ENCODE measurements at regions not wholly inside any gene's neighbourhood (a gene's known extent, or its start where the extent isn't known, plus 50 kb on each side); places are given as distances from the start of the nearest gene placed in this dataset.

DNA sequence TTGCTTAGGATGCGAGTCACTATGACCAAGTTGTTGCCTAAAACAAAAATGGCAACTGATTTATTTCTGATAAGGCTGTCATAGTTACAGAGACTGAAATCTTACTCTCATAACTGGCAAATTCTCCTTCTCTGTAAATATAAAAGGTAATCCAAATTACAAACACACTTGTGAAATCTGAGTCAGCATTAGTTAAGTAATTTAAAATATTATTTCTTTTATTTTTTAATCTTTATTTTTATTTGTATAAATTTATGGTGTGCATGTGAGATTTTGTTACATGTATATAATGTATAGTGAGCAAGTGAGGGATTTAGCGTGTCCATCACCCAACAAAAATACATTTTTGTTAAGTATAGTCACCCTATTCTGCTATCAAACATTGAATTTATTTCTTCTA is 1342.8 kb upstream of the TMEFF2 start:
- TF ChIP-seq, protein P1, sequence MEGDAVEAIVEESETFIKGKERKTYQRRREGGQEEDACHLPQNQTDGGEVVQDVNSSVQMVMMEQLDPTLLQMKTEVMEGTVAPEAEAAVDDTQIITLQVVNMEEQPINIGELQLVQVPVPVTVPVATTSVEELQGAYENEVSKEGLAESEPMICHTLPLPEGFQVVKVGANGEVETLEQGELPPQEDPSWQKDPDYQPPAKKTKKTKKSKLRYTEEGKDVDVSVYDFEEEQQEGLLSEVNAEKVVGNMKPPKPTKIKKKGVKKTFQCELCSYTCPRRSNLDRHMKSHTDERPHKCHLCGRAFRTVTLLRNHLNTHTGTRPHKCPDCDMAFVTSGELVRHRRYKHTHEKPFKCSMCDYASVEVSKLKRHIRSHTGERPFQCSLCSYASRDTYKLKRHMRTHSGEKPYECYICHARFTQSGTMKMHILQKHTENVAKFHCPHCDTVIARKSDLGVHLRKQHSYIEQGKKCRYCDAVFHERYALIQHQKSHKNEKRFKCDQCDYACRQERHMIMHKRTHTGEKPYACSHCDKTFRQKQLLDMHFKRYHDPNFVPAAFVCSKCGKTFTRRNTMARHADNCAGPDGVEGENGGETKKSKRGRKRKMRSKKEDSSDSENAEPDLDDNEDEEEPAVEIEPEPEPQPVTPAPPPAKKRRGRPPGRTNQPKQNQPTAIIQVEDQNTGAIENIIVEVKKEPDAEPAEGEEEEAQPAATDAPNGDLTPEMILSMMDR (IDR thresholded peaks at IDR 0.05), result no peak
- H3K4me3 ChIP-seq, result no peak overlapping the region
- no peaks in the 10 kb centered on the region for H3K4me1 ChIP-seq
- intact Hi-C loops (cut with DNase I; ENCODE audit: low total_unique reads), result no loop called here
- no peak for DNase-seq
- no peaks in the 10 kb centered on the region for H3K36me3 ChIP-seq
- H3K27me3 ChIP-seq, result no peaks in the 10 kb centered on the region
- H3K27ac ChIP-seq, result no peak overlapping the region
- no peaks in the 10 kb centered on the region for H3K9me3 ChIP-seq

DNA sequence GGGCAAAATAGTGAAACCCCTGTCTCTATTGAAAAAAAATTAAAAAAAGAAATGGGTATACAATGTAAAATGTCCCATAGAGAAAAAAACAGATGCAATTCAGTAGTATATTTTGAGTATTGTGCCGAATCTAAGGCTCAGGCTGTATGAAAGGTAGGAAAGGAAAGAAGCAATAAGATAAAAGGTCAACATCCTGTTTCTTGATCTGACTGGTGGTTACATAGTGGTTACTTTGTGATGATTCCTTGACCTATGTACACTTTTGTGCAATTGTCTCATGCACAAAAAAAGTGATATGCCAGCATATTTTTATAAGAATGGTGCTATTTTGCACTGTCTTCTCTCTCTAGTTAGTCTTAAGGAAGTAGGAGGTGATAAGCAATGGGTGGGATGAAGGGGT is 1333.7 kb upstream of the TMEFF2 start:
- TF ChIP-seq, protein P1 (IDR thresholded peaks at IDR 0.05), result no peak
- intact Hi-C loops (cut with DNase I; ENCODE audit: low total_unique reads), result no loop called here
- DNase-seq, result no peak
- H3K27me3 ChIP-seq, result no peaks in the 10 kb centered on the region
- H3K4me1 ChIP-seq, result no peaks in the 10 kb centered on the region
- no peaks in the 10 kb centered on the region for H3K36me3 ChIP-seq
- H3K27ac ChIP-seq, result no peak overlapping the region
- no peak overlapping the region for H3K4me3 ChIP-seq
- H3K9me3 ChIP-seq, result no peaks in the 10 kb centered on the region

DNA sequence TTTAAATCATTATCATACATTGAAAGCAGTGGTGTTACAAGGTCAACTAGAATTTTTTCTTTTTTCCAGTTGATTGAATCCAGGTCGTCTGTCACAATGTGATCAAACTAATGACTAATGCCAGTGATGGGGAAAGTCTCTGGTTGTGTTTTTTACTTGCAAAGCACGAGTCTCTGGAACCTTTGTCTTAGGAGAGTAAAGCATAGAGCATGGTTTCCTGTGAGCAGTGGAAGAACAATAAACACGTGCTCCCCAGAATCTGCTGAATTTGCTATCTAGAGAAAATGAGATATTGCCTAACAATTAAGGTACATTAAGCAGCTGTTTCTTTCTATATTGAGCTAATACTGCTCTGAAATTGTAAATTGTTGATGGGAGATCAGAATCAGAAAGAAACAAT is 1332.4 kb upstream of the TMEFF2 start:
- no peak overlapping the region for H3K27ac ChIP-seq
- intact Hi-C loops (cut with DNase I; ENCODE audit: low total_unique reads), result no loop called here
- no peaks in the 10 kb centered on the region for H3K27me3 ChIP-seq
- H3K4me1 ChIP-seq, result no peaks in the 10 kb centered on the region
- no peak for DNase-seq
- H3K36me3 ChIP-seq, result no peaks in the 10 kb centered on the region
- no peaks in the 10 kb centered on the region for H3K9me3 ChIP-seq
- TF ChIP-seq, protein P1 (IDR thresholded peaks at IDR 0.05), result no peak
- H3K4me3 ChIP-seq, result no peak overlapping the region

DNA sequence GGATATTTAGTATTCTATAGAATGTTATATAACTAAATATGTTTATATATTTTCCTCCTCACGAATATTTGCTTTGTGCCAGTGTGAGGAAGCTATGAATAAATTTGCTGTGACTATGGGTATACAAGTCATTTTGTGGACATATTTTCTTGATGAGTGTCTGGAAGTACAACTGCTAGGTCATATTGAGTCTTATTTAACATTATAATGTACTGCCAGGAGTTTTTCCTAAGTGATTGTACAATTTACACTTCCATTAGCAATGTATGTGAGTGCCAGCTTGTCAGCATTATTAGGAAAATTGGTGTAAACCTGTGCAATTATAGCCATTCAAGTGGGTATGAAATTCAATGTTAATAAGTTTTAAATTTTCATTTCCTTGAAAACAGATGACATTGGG is 1328.9 kb upstream of the TMEFF2 start:
- H3K27ac ChIP-seq, result no peak overlapping the region
- no peaks in the 10 kb centered on the region for H3K36me3 ChIP-seq
- H3K4me1 ChIP-seq, result no peaks in the 10 kb centered on the region
- H3K9me3 ChIP-seq, result no peaks in the 10 kb centered on the region
- H3K4me3 ChIP-seq, result no peak overlapping the region
- DNase-seq, result no peak
- TF ChIP-seq, protein P1 (IDR thresholded peaks at IDR 0.05), result no peak
- intact Hi-C loops (cut with DNase I; ENCODE audit: low total_unique reads), result no loop called here
- no peaks in the 10 kb centered on the region for H3K27me3 ChIP-seq

DNA sequence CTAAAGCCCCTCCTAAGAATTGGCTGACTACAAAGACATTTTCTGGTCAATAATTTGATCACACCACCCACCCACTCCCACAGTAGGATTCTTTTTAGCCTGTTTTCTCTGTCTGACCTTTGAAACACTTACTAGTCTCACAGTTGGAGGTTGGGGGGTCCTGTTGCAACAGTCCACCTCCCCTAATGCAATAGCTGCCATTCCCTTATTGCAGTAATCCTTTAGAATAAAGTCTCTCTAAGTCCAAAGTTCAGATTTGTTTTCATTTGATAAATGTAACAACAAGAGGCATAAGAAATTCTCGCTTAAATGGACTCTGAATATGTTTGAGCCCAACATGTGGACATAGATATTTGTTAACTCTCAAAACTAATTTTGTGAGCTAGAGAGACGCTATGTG is 1326.8 kb upstream of the TMEFF2 start:
- Histone ChIP-seq H3K36me3 (no peaks in the 10 kb centered on the region), H3K4me1 (no peaks in the 10 kb centered on the region), H3K27me3 (no peaks in the 10 kb centered on the region), H3K9me3 (no peaks in the 10 kb centered on the region), H3K27ac (no peak overlapping the region), H3K4me3 (no peak overlapping the region)
- intact Hi-C loops (cut with DNase I; ENCODE audit: low total_unique reads), result no loop called here
- TF ChIP-seq, protein P1 (IDR thresholded peaks at IDR 0.05), result no peak
- no peak for DNase-seq

Measured in tibial artery (tissue), 4 donors.